SU-DHL-6 (cell line): ENCODE measurements at regions not wholly inside any gene's neighbourhood (a gene's known extent, or its start where the extent isn't known, plus 50 kb on each side); places are given as distances from the start of the nearest gene placed in this dataset.

ENCODE experiments used
- H2AFZ ChIP-seq: fragments of 200-600 bp; sonication (generic); 2 replicates; pipeline ENCODE4 v1.6.1; 2014; ENCODE audit warnings: low read depth, mild to moderate bottlenecking, moderate library complexity, mixed read lengths, antibody characterized with exemption, low read length; ENCODE audit not compliant: severe bottlenecking
- H3F3A ChIP-seq: fragments of 200-600 bp; shearing (Covaris generic); 2 replicates; pipeline ENCODE4 v1.6.0; 2016; ENCODE audit warnings: antibody characterized with exemption, mild to moderate bottlenecking; ENCODE audit not compliant: insufficient read depth
- H3K27ac ChIP-seq: fragments of 200-600 bp; sonication (generic); 2 replicates; pipeline ENCODE4 v1.5.1; 2016; ENCODE audit warnings: low read depth, mild to moderate bottlenecking, low read length, moderate library complexity, mixed read lengths
- H3K27me3 ChIP-seq: fragments of 200-600 bp; sonication (generic), shearing (Covaris generic); 2 replicates; pipeline ENCODE4 v1.6.0; 2014; ENCODE audit warnings: mild to moderate bottlenecking, low read length
- H3K36me3 ChIP-seq: fragments of 200-600 bp; sonication (generic); 2 replicates; pipeline ENCODE4 v1.6.1; 2014; ENCODE audit warnings: mild to moderate bottlenecking, low read length, mixed read lengths
- H3K4me2 ChIP-seq: fragments of 300-600, 200-600 bp; shearing (Covaris generic), sonication (generic); 2 replicates; pipeline ENCODE4 v1.6.0; 2014; ENCODE audit warnings: low read length, low read depth, mild to moderate bottlenecking; ENCODE audit not compliant: poor library complexity, severe bottlenecking
- H3K4me3 ChIP-seq: fragments of 200-600 bp; sonication (generic); 2 replicates; pipeline ENCODE4 v1.5.1; 2014; ENCODE audit warnings: antibody characterized with exemption, low read length, mild to moderate bottlenecking, mixed read lengths; ENCODE audit not compliant: insufficient read depth, poor library complexity, severe bottlenecking
- H3K79me2 ChIP-seq: fragments of 200-600 bp; sonication (generic); 2 replicates; pipeline ENCODE4 v1.6.1; 2014; ENCODE audit warnings: mild to moderate bottlenecking, low read length, moderate library complexity; ENCODE audit not compliant: insufficient read depth
- H3K9ac ChIP-seq: fragments of 200-600 bp; sonication (generic); 2 replicates; pipeline ENCODE4 v1.7.0; 2014; ENCODE audit warnings: mild to moderate bottlenecking, low read length
- H3K9me2 ChIP-seq: fragments of 200-600 bp; sonication (generic); replicated peaks from 2 replicates; pipeline ENCODE4 v1.6.1; 2014; ENCODE audit warnings: low read length; ENCODE audit not compliant: insufficient read depth
- H3K9me3 ChIP-seq: fragments of 200-600 bp; sonication (generic); 2 replicates; pipeline ENCODE4 v1.6.1; 2014; ENCODE audit warnings: low read length, mixed read lengths; ENCODE audit not compliant: insufficient read depth
- H4K20me1 ChIP-seq: fragments of 200-600 bp; sonication (generic); 2 replicates; pipeline ENCODE4 v1.6.1; 2014; ENCODE audit warnings: low read depth, mild to moderate bottlenecking, antibody characterized with exemption, low read length, moderate library complexity, mixed read lengths
- EZH2phosphoT487 ChIP-seq: fragments of 200-600 bp; sonication (generic), shearing (Covaris generic); conservative IDR thresholded peaks from 2 replicates; pipeline ENCODE4 v1.6.1; 2018; ENCODE audit warnings: mild to moderate bottlenecking, antibody characterized with exemption, low read length, moderate library complexity, mixed read lengths
- TF ChIP-seq, protein P1 (sequence below): fragments of 200-600 bp; sonication (generic); IDR thresholded peaks from one replicate; pipeline ENCODE4 v1.5.1; 2017; ENCODE audit warnings: antibody characterized with exemption, mild to moderate bottlenecking, low read length, moderate library complexity; ENCODE audit not compliant: insufficient read depth, poor library complexity, severe bottlenecking

DNA sequence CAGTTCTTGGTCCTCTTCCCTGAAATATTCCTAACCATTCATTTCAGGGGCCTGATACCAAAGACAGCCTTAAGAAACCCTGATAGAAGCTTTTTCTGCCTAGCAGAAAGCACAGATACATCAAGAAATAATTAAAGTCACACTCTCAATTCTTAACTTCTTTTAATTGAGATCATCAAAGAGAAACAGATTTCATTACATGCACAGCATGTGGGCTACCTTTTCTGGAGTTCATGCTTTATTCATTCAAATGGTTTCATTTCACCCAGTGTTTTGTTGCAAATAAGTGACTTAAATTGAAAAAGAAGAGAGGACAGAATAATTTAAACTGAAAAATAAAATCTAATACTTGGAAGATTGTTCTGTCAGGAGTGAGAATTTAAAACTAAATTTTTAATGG lies 192.6 kb upstream of the GGTLC1 start:
- Histone ChIP-seq H3K27me3 (no peaks in the 10 kb centered on the region), H3K4me3 (no peak overlapping the region), H3K9me3 (no peaks in the 10 kb centered on the region), H3K9ac (no peak overlapping the region), H3K9me2 (no peaks in the 10 kb centered on the region), H3K4me2 (no peak overlapping the region), H3K36me3 (no peaks in the 10 kb centered on the region), H4K20me1 (no peaks in the 10 kb centered on the region), H2AFZ (no peak overlapping the region), H3F3A (no peaks in the 10 kb centered on the region), H3K27ac (no peak overlapping the region), H3K79me2 (no peaks in the 10 kb centered on the region)
- no peak for TF ChIP-seq EZH2phosphoT487
- TF ChIP-seq, protein P1, sequence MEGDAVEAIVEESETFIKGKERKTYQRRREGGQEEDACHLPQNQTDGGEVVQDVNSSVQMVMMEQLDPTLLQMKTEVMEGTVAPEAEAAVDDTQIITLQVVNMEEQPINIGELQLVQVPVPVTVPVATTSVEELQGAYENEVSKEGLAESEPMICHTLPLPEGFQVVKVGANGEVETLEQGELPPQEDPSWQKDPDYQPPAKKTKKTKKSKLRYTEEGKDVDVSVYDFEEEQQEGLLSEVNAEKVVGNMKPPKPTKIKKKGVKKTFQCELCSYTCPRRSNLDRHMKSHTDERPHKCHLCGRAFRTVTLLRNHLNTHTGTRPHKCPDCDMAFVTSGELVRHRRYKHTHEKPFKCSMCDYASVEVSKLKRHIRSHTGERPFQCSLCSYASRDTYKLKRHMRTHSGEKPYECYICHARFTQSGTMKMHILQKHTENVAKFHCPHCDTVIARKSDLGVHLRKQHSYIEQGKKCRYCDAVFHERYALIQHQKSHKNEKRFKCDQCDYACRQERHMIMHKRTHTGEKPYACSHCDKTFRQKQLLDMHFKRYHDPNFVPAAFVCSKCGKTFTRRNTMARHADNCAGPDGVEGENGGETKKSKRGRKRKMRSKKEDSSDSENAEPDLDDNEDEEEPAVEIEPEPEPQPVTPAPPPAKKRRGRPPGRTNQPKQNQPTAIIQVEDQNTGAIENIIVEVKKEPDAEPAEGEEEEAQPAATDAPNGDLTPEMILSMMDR, result no peak

DNA sequence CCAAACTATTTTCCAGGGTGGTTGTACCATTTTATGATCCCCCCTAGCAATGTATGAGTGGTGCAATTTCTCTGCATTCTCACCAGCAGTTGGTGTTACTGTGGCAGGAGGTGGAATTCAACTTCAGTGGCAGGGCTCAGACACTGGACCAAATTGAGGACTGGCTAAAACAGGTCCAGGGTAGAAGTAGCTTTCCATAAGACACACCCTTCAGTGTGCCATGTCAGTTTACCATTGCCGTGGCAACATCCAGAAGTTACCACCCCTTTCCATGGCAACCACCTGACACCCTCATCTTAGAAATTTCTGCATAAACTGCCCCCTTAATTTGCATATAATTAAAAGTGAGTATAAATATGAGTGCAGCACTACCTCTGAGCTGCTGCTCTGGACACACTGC lies 180.7 kb upstream of the GGTLC1 start:
- Histone ChIP-seq H2AFZ (no peak overlapping the region), H3K9me3 (peaks cover 4% of the 10 kb centered on the region; the same call in 1 of the 2 replicates), H3K9me2 (no peaks in the 10 kb centered on the region), H3K27me3 (no peaks in the 10 kb centered on the region), H3K79me2 (no peaks in the 10 kb centered on the region), H3K9ac (no peak overlapping the region), H3F3A (no peaks in the 10 kb centered on the region), H3K4me2 (no peak overlapping the region), H4K20me1 (no peaks in the 10 kb centered on the region), H3K27ac (no peak overlapping the region), H3K4me3 (no peak overlapping the region), H3K36me3 (no peaks in the 10 kb centered on the region)
- TF ChIP-seq EZH2phosphoT487, result no peak
- TF ChIP-seq, protein P1, result no peak

DNA sequence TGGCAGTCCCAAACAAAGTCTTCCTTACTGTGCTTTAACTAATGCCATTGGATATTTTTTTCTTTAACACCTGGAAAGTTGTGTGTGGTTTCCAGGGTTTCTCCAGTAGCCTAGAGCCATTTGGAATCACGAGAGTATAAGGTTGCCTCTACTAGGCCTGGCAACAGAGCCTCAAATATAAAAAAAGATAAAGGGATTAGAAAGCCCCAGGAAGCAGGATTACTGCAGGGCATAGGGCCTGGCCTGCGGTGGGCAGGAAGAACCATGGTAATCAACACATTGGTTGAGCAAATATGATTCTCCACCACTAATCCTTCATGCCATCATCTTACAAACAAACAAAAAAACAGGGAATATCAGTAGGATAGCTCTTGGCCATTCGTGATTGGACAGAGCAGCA lies 177.8 kb upstream of the GGTLC1 start:
- Histone ChIP-seq H3K27me3 (no peaks in the 10 kb centered on the region), H4K20me1 (no peaks in the 10 kb centered on the region), H3K9me3 (no peaks in the 10 kb centered on the region), H3K4me3 (no peak overlapping the region), H3F3A (no peaks in the 10 kb centered on the region), H3K4me2 (no peak overlapping the region), H3K79me2 (no peaks in the 10 kb centered on the region), H3K27ac (no peak overlapping the region), H3K9me2 (no peaks in the 10 kb centered on the region), H3K36me3 (no peaks in the 10 kb centered on the region), H2AFZ (no peak overlapping the region), H3K9ac (no peak overlapping the region)
- TF ChIP-seq EZH2phosphoT487, result no peak
- TF ChIP-seq, protein P1, result no peak

DNA sequence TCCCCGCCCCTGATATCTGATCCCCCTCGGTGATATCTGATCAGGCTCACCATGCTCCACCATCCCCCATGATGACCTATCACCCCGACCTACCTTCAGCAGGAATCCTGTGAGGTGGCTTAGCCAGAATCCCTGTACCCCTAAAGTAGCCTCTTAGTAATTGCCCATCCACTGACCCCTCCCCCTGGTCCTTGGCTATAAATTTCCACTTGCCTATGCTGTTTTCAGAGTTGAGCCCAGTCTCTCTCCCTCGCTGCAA lies 177.5 kb upstream of the GGTLC1 start:
- Histone ChIP-seq H3K9me2 (no peaks in the 10 kb centered on the region), H2AFZ (no peak overlapping the region), H3K4me3 (no peak overlapping the region), H3K27me3 (no peaks in the 10 kb centered on the region), H3K4me2 (no peak overlapping the region), H3K9me3 (no peaks in the 10 kb centered on the region), H3K79me2 (no peaks in the 10 kb centered on the region), H4K20me1 (no peaks in the 10 kb centered on the region), H3K27ac (no peak overlapping the region), H3K9ac (no peak overlapping the region), H3F3A (no peaks in the 10 kb centered on the region), H3K36me3 (no peaks in the 10 kb centered on the region)
- no peak for TF ChIP-seq EZH2phosphoT487
- TF ChIP-seq, protein P1, result no peak
